BLaER1 (cell line): ENCODE measurements at regions not wholly inside any gene's neighbourhood (a gene's known extent, or its start where the extent isn't known, plus 50 kb on each side); places are given as distances from the start of the nearest gene placed in this dataset.
"Not testable (repeated sequence)": the region's sequence is repeated elsewhere in the genome, so short reads cannot be mapped to it uniquely, and the experiment has no call there.

Source experiments
- H3K27ac ChIP-seq: shearing (Covaris generic); formaldehyde crosslinking; 2 replicates; pipeline ENCODE4 v1.8.1; 2022
- H3K27me3 ChIP-seq: shearing (Covaris generic); formaldehyde crosslinking; 2 replicates; pipeline ENCODE4 v1.8.1; 2022
- H3K36me3 ChIP-seq: shearing (Covaris generic); formaldehyde crosslinking; 2 replicates; pipeline ENCODE4 v1.8.1; 2022
- H3K4me1 ChIP-seq: shearing (Covaris generic); formaldehyde crosslinking; 2 replicates; pipeline ENCODE4 v1.8.1; 2022
- H3K4me2 ChIP-seq: shearing (Covaris generic); formaldehyde crosslinking; 2 replicates; pipeline ENCODE4 v1.8.1; 2022
- H3K4me3 ChIP-seq: shearing (Covaris generic); formaldehyde crosslinking; 2 replicates; pipeline ENCODE4 v1.8.1; 2022
- H3K9ac ChIP-seq: shearing (Covaris generic); formaldehyde crosslinking; 2 replicates; pipeline ENCODE4 v1.8.1; 2022
- H3K9me3 ChIP-seq: shearing (Covaris generic); formaldehyde crosslinking; 2 replicates; pipeline ENCODE4 v1.8.1; 2022
- H4K20me1 ChIP-seq: shearing (Covaris generic); formaldehyde crosslinking; 2 replicates; pipeline ENCODE4 v1.8.1; 2022
- Cebpa-rat ChIP-seq: shearing (Covaris generic); IDR thresholded peaks from 2 replicates; pipeline ENCODE4 v1.8.1; 2022

- H3K9me3 ChIP-seq, result no peaks in the 10 kb centered on the region
- H4K20me1 ChIP-seq, result no peaks in the 10 kb centered on the region
- H3K4me3 ChIP-seq, result no peak overlapping the region
- no peaks in the 10 kb centered on the region for H3K4me1 ChIP-seq
- no peaks in the 10 kb centered on the region for H3K36me3 ChIP-seq
- no peak overlapping the region for H3K27ac ChIP-seq
- H3K9ac ChIP-seq, result no peak overlapping the region
- H3K4me2 ChIP-seq, result no peak overlapping the region
- no peaks in the 10 kb centered on the region for H3K27me3 ChIP-seq
- TF ChIP-seq Cebpa-rat, result no peak
Observed at GRCh38 chr14:105982664-105983063, 456.3 kb downstream of the TMEM121 start.

GRCh38 chr14:105986894-105987284 lies 460.5 kb downstream of the TMEM121 start:
- Histone ChIP-seq H3K9ac (no peak overlapping the region), H3K4me3 (no peak overlapping the region), H3K36me3 (no peaks in the 10 kb centered on the region), H3K9me3 (no peaks in the 10 kb centered on the region), H3K27me3 (no peaks in the 10 kb centered on the region), H4K20me1 (no peaks in the 10 kb centered on the region), H3K27ac (no peak overlapping the region), H3K4me2 (no peak overlapping the region), H3K4me1 (no peaks in the 10 kb centered on the region)
- no peak for TF ChIP-seq Cebpa-rat

- H3K4me2 ChIP-seq, result no peak overlapping the region
- no peaks in the 10 kb centered on the region for H3K4me1 ChIP-seq
- no peak for TF ChIP-seq Cebpa-rat
- no peak overlapping the region for H3K9ac ChIP-seq
- H4K20me1 ChIP-seq, result no peaks in the 10 kb centered on the region
- H3K36me3 ChIP-seq, result no peaks in the 10 kb centered on the region
- H3K27me3 ChIP-seq, result no peaks in the 10 kb centered on the region
- H3K4me3 ChIP-seq, result no peak overlapping the region
- H3K27ac ChIP-seq, result no peak overlapping the region
- H3K9me3 ChIP-seq, result no peaks in the 10 kb centered on the region
Observed at GRCh38 chr14:105987563-105987962, 461.2 kb downstream of the TMEM121 start.

- H3K9me3 ChIP-seq, result no peaks in the 10 kb centered on the region
- no peaks in the 10 kb centered on the region for H4K20me1 ChIP-seq
- no peaks in the 10 kb centered on the region for H3K36me3 ChIP-seq
- H3K27ac ChIP-seq, result no peak overlapping the region
- no peaks in the 10 kb centered on the region for H3K27me3 ChIP-seq
- H3K9ac ChIP-seq, result no peak overlapping the region
- no peaks in the 10 kb centered on the region for H3K4me1 ChIP-seq
- no peak for TF ChIP-seq Cebpa-rat
- no peak overlapping the region for H3K4me2 ChIP-seq
- H3K4me3 ChIP-seq, result no peak overlapping the region
Observed at GRCh38 chr14:105989566-105990302, 463.4 kb downstream of the TMEM121 start.

- not testable (repeated sequence) for H3K4me2 ChIP-seq, H3K27ac ChIP-seq, H3K9me3 ChIP-seq, H3K9ac ChIP-seq, H3K36me3 ChIP-seq, H3K4me1 ChIP-seq, H3K4me3 ChIP-seq, H3K27me3 ChIP-seq, H4K20me1 ChIP-seq
Observed at GRCh38 chr14:105991677-105992076, 465.3 kb downstream of the TMEM121 start.

GRCh38 chr14:105993814-105994213 lies 467.4 kb downstream of the TMEM121 start:
- Histone ChIP-seq H3K27me3 (no peaks in the 10 kb centered on the region), H3K4me2 (no peak overlapping the region), H3K9ac (no peak overlapping the region), H3K4me1 (no peaks in the 10 kb centered on the region), H3K4me3 (no peak overlapping the region), H3K27ac (no peak overlapping the region), H3K9me3 (no peaks in the 10 kb centered on the region), H3K36me3 (no peaks in the 10 kb centered on the region), H4K20me1 (no peaks in the 10 kb centered on the region)
- TF ChIP-seq Cebpa-rat, result no peak

- H3K27ac ChIP-seq, H3K4me1 ChIP-seq, H3K4me2 ChIP-seq, H3K27me3 ChIP-seq, H3K9me3 ChIP-seq, H4K20me1 ChIP-seq, H3K36me3 ChIP-seq, H3K9ac ChIP-seq, H3K4me3 ChIP-seq: not testable (repeated sequence)
Observed at GRCh38 chr14:105995011-105995710, 468.8 kb downstream of the TMEM121 start.

- H3K9me3 ChIP-seq, H4K20me1 ChIP-seq, H3K4me2 ChIP-seq, H3K4me1 ChIP-seq, H3K27ac ChIP-seq, H3K36me3 ChIP-seq, H3K9ac ChIP-seq, H3K4me3 ChIP-seq, H3K27me3 ChIP-seq: not testable (repeated sequence)
Observed at GRCh38 chr14:105998597-105998996, 472.2 kb downstream of the TMEM121 start.

GRCh38 chr14:105999361-106000028 lies 473.1 kb downstream of the TMEM121 start:
- Histone ChIP-seq H3K4me2 (no peak overlapping the region), H3K9ac (no peak overlapping the region), H3K4me1 (no peaks in the 10 kb centered on the region), H3K27ac (no peak overlapping the region), H4K20me1 (no peaks in the 10 kb centered on the region), H3K36me3 (no peaks in the 10 kb centered on the region), H3K9me3 (no peaks in the 10 kb centered on the region), H3K4me3 (no peak overlapping the region), H3K27me3 (no peaks in the 10 kb centered on the region)
- no peak for TF ChIP-seq Cebpa-rat

- H3K36me3 ChIP-seq, H3K4me3 ChIP-seq, H3K27ac ChIP-seq, H3K4me2 ChIP-seq, H3K9ac ChIP-seq, H3K4me1 ChIP-seq, H3K27me3 ChIP-seq, H3K9me3 ChIP-seq, H4K20me1 ChIP-seq: not testable (repeated sequence)
Observed at GRCh38 chr14:106000029-106000511, 473.7 kb downstream of the TMEM121 start.

GRCh38 chr14:106001277-106001676 lies 474.9 kb downstream of the TMEM121 start:
- not testable (repeated sequence) for H3K4me1 ChIP-seq, H3K27me3 ChIP-seq, H3K9me3 ChIP-seq, H4K20me1 ChIP-seq, H3K9ac ChIP-seq, H3K4me2 ChIP-seq, H3K27ac ChIP-seq, H3K36me3 ChIP-seq, H3K4me3 ChIP-seq
